ENCODE measurements at regions not wholly inside any gene's neighbourhood (a gene's known extent, or its start where the extent isn't known, plus 50 kb on each side); places are given as distances from the start of the nearest gene placed in this dataset.
"Not testable (repeated sequence)": the region's sequence is repeated elsewhere in the genome, so short reads cannot be mapped to it uniquely, and the experiment has no call there.

- no peak for DNase-seq
Measured at GRCh38 chr5:106401561-106401960, 1269.2 kb downstream of the EFNA5 start.

- no peak for DNase-seq
Measured at GRCh38 chr5:106399391-106399790, 1271.3 kb downstream of the EFNA5 start.

- DNase-seq: no peak
Measured at GRCh38 chr5:106397700-106398099, 1273.0 kb downstream of the EFNA5 start.

GRCh38 chr5:106393276-106393675 lies 1277.5 kb downstream of the EFNA5 start:
- DNase-seq: no peak

- no peak for DNase-seq
Measured at GRCh38 chr5:106392766-106393165, 1278.0 kb downstream of the EFNA5 start.

- not testable (repeated sequence) for DNase-seq
Measured at GRCh38 chr5:106387767-106388166, 1283.0 kb downstream of the EFNA5 start.

- DNase-seq: no peak
Measured at GRCh38 chr5:106386287-106386686, 1284.5 kb downstream of the EFNA5 start.

- DNase-seq: no peak
Measured at GRCh38 chr5:106380736-106381135, 1290.0 kb downstream of the EFNA5 start.

- DNase-seq: no peak
Measured at GRCh38 chr5:106376522-106376921, 1294.2 kb downstream of the EFNA5 start.

GRCh38 chr5:106374956-106375355 lies 1295.8 kb downstream of the EFNA5 start:
- DNase-seq: no peak

GRCh38 chr5:106368021-106368420 lies 1302.7 kb downstream of the EFNA5 start:
- no peak for DNase-seq

GRCh38 chr5:106367281-106367680 lies 1303.5 kb downstream of the EFNA5 start:
- DNase-seq: no peak

- DNase-seq: no peak
Measured at GRCh38 chr5:106363578-106363977, 1307.2 kb downstream of the EFNA5 start.

GRCh38 chr5:106361905-106362304 lies 1308.8 kb downstream of the EFNA5 start:
- DNase-seq: no peak

- DNase-seq: no peak
Measured at GRCh38 chr5:106331415-106331814, 1339.3 kb downstream of the EFNA5 start.

- DNase-seq: no peak
Measured at GRCh38 chr5:106324356-106324755, 1346.4 kb downstream of the EFNA5 start.

- DNase-seq: no peak
Measured at GRCh38 chr5:106321242-106321641, 1349.5 kb downstream of the EFNA5 start.

- no peak for DNase-seq
Measured at GRCh38 chr5:106314221-106314824, 1356.4 kb downstream of the EFNA5 start.

- DNase-seq: no peak
Measured at GRCh38 chr5:106312360-106312759, 1358.4 kb downstream of the EFNA5 start.

GRCh38 chr5:106311230-106311915 lies 1359.4 kb downstream of the EFNA5 start:
- no peak for DNase-seq

- DNase-seq: no peak
Measured at GRCh38 chr5:106307265-106307664, 1363.5 kb downstream of the EFNA5 start.

- no peak for DNase-seq
Measured at GRCh38 chr5:106306313-106307028, 1364.3 kb downstream of the EFNA5 start.

- no peak for DNase-seq
Measured at GRCh38 chr5:106303911-106304310, 1366.8 kb downstream of the EFNA5 start.

GRCh38 chr5:106292654-106293053 lies 1378.1 kb downstream of the EFNA5 start:
- DNase-seq: no peak

Data from CD4-positive, alpha-beta T cell treated with Interleukin-17A for 1 hour (primary cell).